CD1c-positive myeloid dendritic cell (primary cell): ENCODE measurements at regions not wholly inside any gene's neighbourhood (a gene's known extent, or its start where the extent isn't known, plus 50 kb on each side); places are given as distances from the start of the nearest gene placed in this dataset.
"Not testable (repeated sequence)": the region's sequence is repeated elsewhere in the genome, so short reads cannot be mapped to it uniquely, and the experiment has no call there.

Experiments
- DNase-seq: peaks from one replicate; pipeline ENCODE4 v3.0.0-alpha.2; 2016; ENCODE audit errors: extremely low spot score

- peak; percentile 39 for DNase-seq
These were observed 183.1 kb upstream of the PRSS58 start for GRCh38 chr7:142440906-142441411.

DNA sequence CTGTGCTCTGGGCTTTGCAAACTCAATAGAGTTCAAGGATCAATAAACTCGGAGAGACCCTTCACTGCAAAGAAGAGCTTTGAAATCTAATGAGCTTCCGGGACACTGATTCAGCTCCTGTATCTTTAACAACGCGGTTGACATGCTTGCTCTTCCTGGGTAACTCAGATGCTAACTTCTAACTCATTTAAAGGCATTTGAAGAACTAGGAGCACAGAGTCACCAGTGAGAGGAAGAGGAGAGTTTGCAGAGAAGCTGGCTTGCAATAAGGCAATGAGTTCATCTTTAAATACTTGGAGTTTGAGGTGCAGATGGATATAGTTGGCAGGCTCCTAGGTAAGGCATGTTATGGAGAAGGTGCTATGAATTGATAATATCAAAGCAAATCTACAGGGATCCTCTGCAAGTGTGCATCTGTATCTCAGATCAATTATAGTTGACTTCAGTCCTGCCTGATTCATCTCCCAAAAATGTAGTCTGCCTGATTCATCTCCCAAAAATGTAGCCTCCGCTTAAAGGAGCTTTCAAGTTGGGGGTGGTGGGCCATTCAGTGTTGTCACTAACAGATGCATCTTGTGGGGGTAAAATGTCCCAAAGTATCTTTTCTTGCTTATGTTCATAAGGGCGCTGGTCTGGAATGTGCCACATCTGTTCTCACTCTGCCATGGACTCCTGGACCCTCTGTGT is 182.5 kb upstream of the PRSS58 start:
- peak; percentile 17 for DNase-seq

GRCh38 chr7:142439739-142440138 is 181.9 kb upstream of the PRSS58 start:
- peak; percentile 61 for DNase-seq

GRCh38 chr7:142438923-142439515 is 181.2 kb upstream of the PRSS58 start:
- no peak for DNase-seq

GRCh38 chr7:142438235-142438922 is 180.5 kb upstream of the PRSS58 start:
- DNase-seq = peak; percentile 71

- no peak for DNase-seq
These were observed 179.9 kb upstream of the PRSS58 start for GRCh38 chr7:142437741-142438140.

DNA sequence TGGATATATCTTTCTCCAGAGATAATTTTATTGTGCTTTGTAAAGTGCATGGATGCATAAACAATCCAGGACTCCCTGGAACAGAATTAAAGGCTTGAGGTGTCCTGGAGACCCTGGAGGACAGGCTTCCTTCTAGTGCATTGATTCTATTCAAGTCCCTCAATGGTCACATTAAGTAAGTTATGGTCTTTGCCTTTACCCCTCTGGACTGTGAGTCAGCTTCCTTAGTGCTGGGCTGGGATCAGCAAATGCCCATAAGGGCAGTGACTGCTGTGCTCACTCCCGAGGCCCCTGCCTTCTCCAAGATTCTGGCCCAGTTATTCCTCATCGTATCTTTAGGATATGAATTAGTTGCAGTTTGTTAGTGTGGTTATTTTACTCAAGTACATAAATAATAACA is 178.7 kb upstream of the PRSS58 start:
- no peak for DNase-seq

DNA sequence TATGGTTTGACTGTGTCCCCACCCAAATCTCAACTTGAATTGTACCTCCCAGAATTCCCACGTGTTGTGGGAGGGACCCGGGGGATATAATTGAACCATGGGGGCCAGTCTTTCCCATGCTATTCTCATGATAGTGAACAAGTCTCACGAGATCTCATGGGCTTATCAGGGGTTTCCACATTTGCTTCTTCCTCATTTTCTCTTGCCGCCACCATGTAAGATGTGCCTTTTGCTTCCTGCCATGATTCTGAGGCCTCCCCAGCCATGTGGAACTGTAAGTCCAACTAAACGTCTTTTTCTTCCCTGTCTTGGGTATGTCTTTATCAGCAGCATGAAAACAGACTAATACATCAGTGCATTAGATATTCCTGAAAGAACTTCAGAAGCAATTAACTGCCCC is 177.7 kb upstream of the PRSS58 start:
- not testable (repeated sequence) for DNase-seq

DNA sequence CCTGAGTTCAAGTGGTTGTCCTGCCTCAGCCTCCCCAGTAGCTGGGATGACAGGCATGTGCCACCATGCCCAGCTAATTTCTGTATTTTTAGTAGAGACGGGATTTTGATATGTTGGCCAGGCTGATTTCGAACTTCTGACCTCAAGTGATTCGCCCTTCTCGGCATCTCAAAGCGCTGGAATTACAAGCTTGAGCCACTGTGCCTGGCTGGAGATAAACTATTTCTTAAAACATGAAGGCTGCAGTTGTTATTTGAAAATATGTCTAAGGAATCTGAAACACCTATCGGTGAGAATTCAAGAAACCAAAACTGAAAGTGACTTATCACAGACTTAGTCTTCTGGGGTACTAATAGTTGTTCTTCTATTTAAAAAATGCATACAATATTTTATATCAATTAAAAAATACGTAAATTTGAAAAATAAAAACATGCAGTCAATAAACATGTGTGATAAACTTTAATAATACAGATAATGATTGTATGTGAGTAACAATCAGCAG is 176.9 kb upstream of the PRSS58 start:
- DNase-seq = no peak

DNA sequence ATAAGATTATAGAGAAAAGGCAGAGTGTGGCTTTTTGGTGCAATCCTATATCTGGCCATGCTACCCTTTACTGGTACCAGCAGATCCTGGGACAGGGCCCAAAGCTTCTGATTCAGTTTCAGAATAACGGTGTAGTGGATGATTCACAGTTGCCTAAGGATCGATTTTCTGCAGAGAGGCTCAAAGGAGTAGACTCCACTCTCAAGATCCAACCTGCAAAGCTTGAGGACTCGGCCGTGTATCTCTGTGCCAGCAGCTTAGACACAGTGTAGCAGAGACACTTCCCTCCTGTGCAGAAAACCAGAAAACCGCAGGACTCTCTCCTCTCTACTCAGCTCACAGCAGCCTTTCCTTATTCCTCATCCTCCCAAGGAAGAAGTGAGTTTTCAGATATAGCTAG is 176.3 kb upstream of the PRSS58 start:
- DNase-seq = not testable (repeated sequence)

DNA sequence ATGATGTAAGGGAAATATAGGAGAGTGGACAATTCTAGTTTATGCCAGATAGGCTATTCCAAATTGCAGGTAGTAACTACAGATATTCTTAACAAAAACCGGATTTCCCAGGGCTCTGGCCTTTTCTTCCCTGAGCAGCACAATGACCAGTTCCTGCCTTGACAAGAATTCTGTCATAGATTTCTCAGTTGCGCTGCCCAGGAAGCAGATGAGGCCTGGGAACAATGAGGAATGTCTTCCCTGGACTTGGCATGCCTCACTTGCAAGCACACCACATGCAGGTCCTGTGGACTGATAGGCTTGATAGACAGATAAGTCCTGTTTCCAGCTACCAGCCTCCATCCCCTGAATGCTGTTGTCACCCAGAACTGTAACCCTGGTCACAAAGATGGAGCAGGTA is 174.5 kb upstream of the PRSS58 start:
- no peak for DNase-seq

GRCh38 chr7:142431491-142431890 is 173.6 kb upstream of the PRSS58 start:
- no peak for DNase-seq

- no peak for DNase-seq
These were observed 170.2 kb upstream of the PRSS58 start for GRCh38 chr7:142428094-142428493.

DNA sequence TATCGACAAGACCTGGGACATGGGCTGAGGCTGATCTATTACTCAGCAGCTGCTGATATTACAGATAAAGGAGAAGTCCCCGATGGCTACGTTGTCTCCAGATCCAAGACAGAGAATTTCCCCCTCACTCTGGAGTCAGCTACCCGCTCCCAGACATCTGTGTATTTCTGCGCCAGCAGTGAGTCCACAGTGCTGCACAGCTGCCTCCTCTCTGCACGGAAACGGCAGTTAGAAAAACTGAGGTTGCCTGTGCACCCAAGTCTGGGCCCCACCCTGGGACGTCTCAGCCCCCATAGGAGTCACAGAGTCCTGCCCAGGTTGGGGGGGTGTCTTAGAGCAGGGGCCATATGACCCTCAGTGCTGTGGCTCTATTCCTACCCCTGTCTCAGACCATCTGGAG is 167.4 kb upstream of the PRSS58 start:
- no peak for DNase-seq

GRCh38 chr7:142422621-142423020 is 164.8 kb upstream of the PRSS58 start:
- DNase-seq = no peak

DNA sequence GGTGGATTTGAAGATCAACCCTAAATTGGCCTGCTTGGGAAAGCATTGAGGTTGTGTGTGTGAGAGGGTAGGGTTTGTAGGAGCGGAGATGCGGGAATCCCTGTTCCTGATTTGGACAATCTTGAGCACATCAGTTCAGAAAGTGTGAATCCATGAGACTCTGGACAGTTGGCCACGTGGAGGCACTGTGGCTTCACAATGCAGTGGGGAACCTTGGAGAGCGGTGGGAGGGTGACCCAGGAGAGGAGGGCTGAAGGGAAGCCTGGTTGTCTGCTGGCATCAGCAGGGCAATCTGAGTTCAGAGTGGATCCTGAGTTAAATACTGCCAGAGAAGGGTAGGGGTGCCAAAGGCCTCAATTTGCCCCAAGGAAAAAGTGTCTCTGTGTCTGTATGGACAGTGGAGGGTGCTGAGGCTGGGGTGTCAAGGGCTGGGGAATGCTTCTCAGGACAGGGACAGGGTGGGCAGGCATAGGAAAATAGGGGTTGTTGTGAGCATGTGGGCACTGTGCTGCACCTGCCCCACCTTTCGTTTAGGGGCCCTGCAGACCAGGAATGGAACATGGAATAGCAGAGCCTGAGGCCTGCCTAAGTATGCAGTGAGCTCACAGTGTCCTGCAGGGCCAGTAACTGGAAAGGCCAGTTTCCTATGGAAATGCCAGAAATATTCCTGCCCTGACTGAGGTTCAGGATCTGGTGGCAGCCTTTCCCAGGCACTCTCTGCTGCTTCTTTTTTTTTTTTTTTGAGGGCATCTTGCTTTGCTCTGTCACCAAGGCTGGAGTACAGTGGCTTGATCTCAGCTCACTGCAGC is 162.9 kb upstream of the PRSS58 start:
- peak; percentile 27 for DNase-seq

GRCh38 chr7:142418326-142418725 is 160.5 kb upstream of the PRSS58 start:
- no peak for DNase-seq

DNA sequence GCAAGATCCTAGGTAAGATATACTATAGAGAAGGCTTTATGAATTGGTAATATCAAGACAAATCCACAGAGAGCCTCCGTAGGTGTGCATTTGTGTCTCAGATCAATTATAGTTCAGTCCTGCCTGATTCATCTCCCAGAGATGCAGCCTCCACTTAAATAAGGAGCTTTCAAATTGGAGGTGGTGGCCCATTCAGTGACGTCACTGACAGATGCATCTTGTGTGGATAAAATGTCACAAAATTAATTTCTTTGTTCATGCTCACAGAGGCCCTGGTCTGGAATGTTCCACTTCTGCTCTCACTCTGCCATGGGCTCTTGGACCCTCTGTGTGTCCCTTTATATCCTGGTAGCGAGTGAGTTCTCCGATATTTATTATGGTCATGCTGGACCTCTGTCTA is 157.1 kb upstream of the PRSS58 start:
- no peak for DNase-seq

DNA sequence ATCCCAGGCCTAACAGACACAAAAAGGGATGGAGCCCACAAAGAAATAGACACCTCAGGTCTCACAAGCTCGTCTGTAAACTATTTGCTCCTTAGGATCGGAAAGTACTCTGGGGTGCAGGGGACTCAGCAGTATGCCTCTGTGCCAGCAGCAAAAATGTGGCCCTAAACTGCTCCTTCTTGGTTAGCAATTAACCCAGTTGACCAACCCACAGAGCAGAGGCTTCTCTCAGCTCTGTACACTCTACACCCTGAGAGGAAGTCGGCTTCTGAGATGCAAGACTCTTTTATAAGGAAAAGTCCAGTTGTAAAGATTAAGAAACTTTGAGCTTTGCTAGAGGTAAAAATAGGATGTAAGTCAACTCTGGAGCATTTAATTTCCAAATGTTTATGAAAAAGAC is 156.3 kb upstream of the PRSS58 start:
- no peak for DNase-seq

DNA sequence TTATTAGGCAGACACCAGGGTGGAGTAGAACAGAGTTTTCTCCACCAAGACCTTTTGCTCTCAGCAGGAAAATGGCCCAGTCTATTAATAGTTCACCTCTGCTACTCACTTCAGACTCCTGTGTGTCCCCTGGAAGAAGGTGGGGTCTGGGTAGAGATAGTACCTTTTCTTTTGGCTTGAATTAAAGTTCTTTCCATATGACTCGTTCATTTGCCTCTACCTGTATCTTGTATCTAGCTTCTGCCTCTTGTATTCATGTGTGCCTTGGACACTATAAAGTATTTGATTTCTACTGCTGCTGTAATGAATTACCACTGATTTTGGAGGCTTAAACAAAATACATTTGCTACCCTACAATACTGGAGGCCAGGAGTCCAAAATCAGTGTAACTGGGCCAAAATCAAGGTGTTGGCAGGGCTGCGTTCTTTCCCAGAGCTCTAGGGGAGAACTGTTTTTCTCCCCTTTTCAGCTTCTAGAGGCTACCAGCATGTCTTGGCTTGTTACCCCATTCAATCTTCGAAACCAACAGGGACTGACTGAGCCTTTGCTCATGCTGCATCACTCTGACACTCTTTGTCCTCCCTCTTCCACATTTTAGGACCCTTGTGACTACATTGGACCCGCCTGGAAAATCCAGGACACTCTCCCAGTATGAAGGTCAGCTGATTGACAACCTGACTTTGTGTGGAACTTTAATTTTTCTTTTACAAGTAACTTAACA is 155.6 kb upstream of the PRSS58 start:
- no peak for DNase-seq

GRCh38 chr7:142412551-142413193 is 154.8 kb upstream of the PRSS58 start:
- peak; percentile 69 for DNase-seq
